ENCODE measurements at regions not wholly inside any gene's neighbourhood (a gene's known extent, or its start where the extent isn't known, plus 50 kb on each side); places are given as distances from the start of the nearest gene placed in this dataset.

DNA sequence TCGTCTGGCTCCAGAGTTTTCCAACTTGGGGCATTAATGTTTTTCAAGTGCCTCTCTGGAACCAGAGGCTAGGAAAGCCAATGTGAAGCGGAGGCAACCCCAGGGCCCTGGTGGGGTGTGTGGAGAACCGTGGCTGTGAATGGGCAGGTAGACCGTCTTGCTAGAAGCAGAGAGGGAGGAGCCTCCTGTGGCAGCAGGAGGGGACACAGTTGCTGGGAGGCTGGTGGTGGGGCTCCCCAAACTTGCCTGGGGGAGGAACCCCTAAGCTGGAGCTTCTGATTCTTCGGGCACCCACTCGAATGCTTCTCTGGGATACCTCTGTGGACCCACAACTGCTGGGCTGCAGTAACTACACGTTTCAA is 65.3 kb upstream of the APCDD1L start:
- TF ChIP-seq PKNOX1 (IDR thresholded peaks at IDR 0.05) (no peak), CHD2 (IDR thresholded peaks at IDR 0.05; ENCODE audit: borderline replicate concordance, low read depth, low read length) (no peak), ATF2 (IDR thresholded peaks at IDR 0.05; ENCODE audit: low read length) (no peak), EZH2 (IDR thresholded peaks at IDR 0.05; ENCODE audit: borderline replicate concordance, control insufficient read depth, low read depth, low read length) (no peak), MAX (IDR thresholded peaks at IDR 0.05; ENCODE audit: low read depth, low read length) (no peak), NFIC (IDR thresholded peaks at IDR 0.05; ENCODE audit: low read depth, low read length) (no peak), SRF (IDR thresholded peaks at IDR 0.05; ENCODE audit: low read depth in 2 of 2, low read length in 2 of 2) (no peak), BCL11A (IDR thresholded peaks at IDR 0.05; ENCODE audit: low read depth, low read length) (no peak)

All from GM12878 (cell line).